ENCODE measurements at regions not wholly inside any gene's neighbourhood (a gene's known extent, or its start where the extent isn't known, plus 50 kb on each side); places are given as distances from the start of the nearest gene placed in this dataset.

GRCh38 chr6:113258771-113259170 lies 598.4 kb upstream of the MARCKS start:
- no peaks in the 10 kb centered on the region for H3K27me3 ChIP-seq (ENCODE audit: control insufficient read depth in 4 of 4, insufficient read depth in 4 of 4, low read length in 3 of 4)
- 29% methylated on average over 1 of the region's 1 CpG for WGBS
- no peak for DNase-seq (ENCODE audit: low spot score)
- no peak for TF ChIP-seq FOXA2 (IDR thresholded peaks at IDR 0.05)
- TF ChIP-seq GABPA (IDR thresholded peaks at IDR 0.05 in 1 of 2, conservative IDR thresholded peaks at IDR 0.05 in 1 of 2) = no peak
- TF ChIP-seq JUND (IDR thresholded peaks at IDR 0.05) = no peak
- no peak for TF ChIP-seq REST (IDR thresholded peaks at IDR 0.05)
- no peak for TF ChIP-seq RAD21 (IDR thresholded peaks at IDR 0.05)
- no peak for TF ChIP-seq NR2F2 (IDR thresholded peaks at IDR 0.05)
- TF ChIP-seq EGR1 (IDR thresholded peaks at IDR 0.05; ENCODE audit: low read depth in 2 of 2) = no peak
- no peak for TF ChIP-seq FOXA1 (IDR thresholded peaks at IDR 0.05)
- no peak for TF ChIP-seq ATF3 (IDR thresholded peaks at IDR 0.05)
- no peak for TF ChIP-seq ZBTB33 (IDR thresholded peaks at IDR 0.05)
- TF ChIP-seq YY1 (IDR thresholded peaks at IDR 0.05) = no peak
- H3K4me1 ChIP-seq (ENCODE audit: control insufficient read depth in 4 of 4, insufficient read depth in 4 of 4, low read length in 3 of 4) = no peaks in the 10 kb centered on the region
- H3K4me3 ChIP-seq (ENCODE audit: low read depth in 1 of 3, low read length in 3 of 3) = no peak overlapping the region
- no peak overlapping the region for H3K27ac ChIP-seq (ENCODE audit: low read depth in 1 of 2, low read length in 2 of 2)
- no peaks in the 10 kb centered on the region for H3K36me3 ChIP-seq (ENCODE audit: control insufficient read depth in 4 of 4, insufficient read depth in 3 of 4, low read depth in 1 of 4, low read length in 3 of 4)
- no peak overlapping the region for H3K9ac ChIP-seq (ENCODE audit: low read depth in 1 of 2, low read length in 2 of 2)
- peaks cover 0 to 7% (median 0%) of the 10 kb centered on the region in 4 donors for H3K9me3 ChIP-seq (ENCODE audit: control insufficient read depth in 4 of 4, low read length in 3 of 4)

GRCh38 chr6:113271437-113271836 lies 585.7 kb upstream of the MARCKS start:
- no peak for TF ChIP-seq RXRA (IDR thresholded peaks at IDR 0.05)
- TF ChIP-seq SP1 (IDR thresholded peaks at IDR 0.05) = no peak
- no peak for TF ChIP-seq MAX (IDR thresholded peaks at IDR 0.05)
- no peak for TF ChIP-seq HNF4G (IDR thresholded peaks at IDR 0.05)
- TF ChIP-seq REST (IDR thresholded peaks at IDR 0.05) = no peak
- TF ChIP-seq GABPA (IDR thresholded peaks at IDR 0.05 in 1 of 2, conservative IDR thresholded peaks at IDR 0.05 in 1 of 2) = no peak
- no peak for TF ChIP-seq JUND (IDR thresholded peaks at IDR 0.05)
- no peak for TF ChIP-seq ZBTB33 (IDR thresholded peaks at IDR 0.05)
- TF ChIP-seq RAD21 (IDR thresholded peaks at IDR 0.05) = no peak

More at GRCh38 chr6:113271437-113271836, 585.7 kb upstream of the MARCKS start:
- H3K27ac ChIP-seq (ENCODE audit: low read depth in 1 of 2, low read length in 2 of 2) = no peak overlapping the region
- no peak for DNase-seq (ENCODE audit: low spot score)
- H3K9me3 ChIP-seq (ENCODE audit: control insufficient read depth in 4 of 4, low read length in 3 of 4) = peaks cover 3 to 20% (median 12%) of the 10 kb centered on the region in 4 donors
- no peaks in the 10 kb centered on the region for H3K27me3 ChIP-seq (ENCODE audit: control insufficient read depth in 4 of 4, insufficient read depth in 4 of 4, low read length in 3 of 4)
- no peaks in the 10 kb centered on the region for H3K4me1 ChIP-seq (ENCODE audit: control insufficient read depth in 4 of 4, insufficient read depth in 4 of 4, low read length in 3 of 4)
- H3K4me3 ChIP-seq (ENCODE audit: low read depth in 1 of 3, low read length in 3 of 3) = no peak overlapping the region
- no peak overlapping the region for H3K9ac ChIP-seq (ENCODE audit: low read depth in 1 of 2, low read length in 2 of 2)
- H3K36me3 ChIP-seq (ENCODE audit: control insufficient read depth in 4 of 4, insufficient read depth in 3 of 4, low read depth in 1 of 4, low read length in 3 of 4) = no peaks in the 10 kb centered on the region
